ENCODE measurements at regions not wholly inside any gene's neighbourhood (a gene's known extent, or its start where the extent isn't known, plus 50 kb on each side); places are given as distances from the start of the nearest gene placed in this dataset.

DNA sequence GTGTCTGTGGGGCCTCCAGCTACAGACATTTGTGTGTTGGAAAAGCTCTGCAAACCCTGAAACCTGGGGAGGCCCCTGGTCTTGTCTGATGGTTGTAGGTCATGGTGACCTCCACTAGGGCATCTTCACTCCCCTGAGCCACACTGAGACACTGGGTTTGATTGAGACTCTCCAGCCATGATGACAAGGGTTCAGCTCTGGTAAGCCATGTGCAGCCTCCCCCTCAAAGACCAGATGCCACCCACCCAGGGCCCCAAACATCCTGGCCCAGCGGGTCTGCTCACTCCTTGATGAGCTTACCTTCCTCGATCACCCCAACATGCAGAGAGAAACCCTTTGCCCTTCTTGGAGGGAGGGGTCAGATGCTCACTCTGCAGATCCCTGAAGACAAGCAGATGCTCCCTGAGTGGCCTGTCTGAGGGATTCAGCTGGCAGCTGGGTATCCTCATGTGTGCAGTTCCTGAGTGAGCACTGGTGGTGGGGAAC is 101.6 kb downstream of the METRNL start:
- TF ChIP-seq CTCF (conservative IDR thresholded peaks at IDR 0.05) (no peak), ZFX (IDR thresholded peaks at IDR 0.05) (no peak)
